ENCODE measurements at regions not wholly inside any gene's neighbourhood (a gene's known extent, or its start where the extent isn't known, plus 50 kb on each side); places are given as distances from the start of the nearest gene placed in this dataset.
"Not testable (repeated sequence)": the region's sequence is repeated elsewhere in the genome, so short reads cannot be mapped to it uniquely, and the experiment has no call there.

GRCh38 chr5:158198636-158199035, 339.7 kb upstream of the CLINT1 start:
- no peak for DNase-seq (ENCODE audit: low spot score in 2 of 2)

GRCh38 chr5:158195416-158196210, 336.7 kb upstream of the CLINT1 start:
- no peak overlapping the region for H3K4me3 ChIP-seq
- DNase-seq (ENCODE audit: low spot score in 2 of 2): no peak
- H3K36me3 ChIP-seq: no peaks in the 10 kb centered on the region
- WGBS: 58% methylated on average over 5 of the region's 5 CpGs
- H3K27ac ChIP-seq: no peak overlapping the region
- no peaks in the 10 kb centered on the region for H3K9me3 ChIP-seq
- no peak for TF ChIP-seq POLR2AphosphoS5 (IDR thresholded peaks at IDR 0.05)
- TF ChIP-seq EP300 (IDR thresholded peaks at IDR 0.05): no peak
- TF ChIP-seq, protein P1, sequence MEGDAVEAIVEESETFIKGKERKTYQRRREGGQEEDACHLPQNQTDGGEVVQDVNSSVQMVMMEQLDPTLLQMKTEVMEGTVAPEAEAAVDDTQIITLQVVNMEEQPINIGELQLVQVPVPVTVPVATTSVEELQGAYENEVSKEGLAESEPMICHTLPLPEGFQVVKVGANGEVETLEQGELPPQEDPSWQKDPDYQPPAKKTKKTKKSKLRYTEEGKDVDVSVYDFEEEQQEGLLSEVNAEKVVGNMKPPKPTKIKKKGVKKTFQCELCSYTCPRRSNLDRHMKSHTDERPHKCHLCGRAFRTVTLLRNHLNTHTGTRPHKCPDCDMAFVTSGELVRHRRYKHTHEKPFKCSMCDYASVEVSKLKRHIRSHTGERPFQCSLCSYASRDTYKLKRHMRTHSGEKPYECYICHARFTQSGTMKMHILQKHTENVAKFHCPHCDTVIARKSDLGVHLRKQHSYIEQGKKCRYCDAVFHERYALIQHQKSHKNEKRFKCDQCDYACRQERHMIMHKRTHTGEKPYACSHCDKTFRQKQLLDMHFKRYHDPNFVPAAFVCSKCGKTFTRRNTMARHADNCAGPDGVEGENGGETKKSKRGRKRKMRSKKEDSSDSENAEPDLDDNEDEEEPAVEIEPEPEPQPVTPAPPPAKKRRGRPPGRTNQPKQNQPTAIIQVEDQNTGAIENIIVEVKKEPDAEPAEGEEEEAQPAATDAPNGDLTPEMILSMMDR (IDR thresholded peaks at IDR 0.05): no peak
- TF ChIP-seq POLR2A (IDR thresholded peaks at IDR 0.05): no peak
- no peaks in the 10 kb centered on the region for H3K4me1 ChIP-seq
- no peaks in the 10 kb centered on the region for H3K27me3 ChIP-seq

More at GRCh38 chr5:158198636-158199035, 339.7 kb upstream of the CLINT1 start:
- no peak overlapping the region for H3K4me3 ChIP-seq
- H3K27ac ChIP-seq: no peak overlapping the region
- 66% methylated on average over 6 of the region's 6 CpGs for WGBS
- H3K9me3 ChIP-seq: no peaks in the 10 kb centered on the region
- H3K27me3 ChIP-seq: no peaks in the 10 kb centered on the region
- H3K4me1 ChIP-seq: no peaks in the 10 kb centered on the region
- no peak for TF ChIP-seq EP300 (IDR thresholded peaks at IDR 0.05)
- TF ChIP-seq, protein P1 (IDR thresholded peaks at IDR 0.05): no peak
- no peak for TF ChIP-seq POLR2A (IDR thresholded peaks at IDR 0.05)
- TF ChIP-seq POLR2AphosphoS5 (IDR thresholded peaks at IDR 0.05): no peak
- H3K36me3 ChIP-seq: no peaks in the 10 kb centered on the region

- H3K27me3 ChIP-seq: no peaks in the 10 kb centered on the region
- no peaks in the 10 kb centered on the region for H3K9me3 ChIP-seq
- DNase-seq (ENCODE audit: low spot score in 2 of 2): no peak
- H3K4me3 ChIP-seq: no peak overlapping the region
- TF ChIP-seq POLR2AphosphoS5 (IDR thresholded peaks at IDR 0.05) (no peak), POLR2A (IDR thresholded peaks at IDR 0.05) (no peak)
- H3K4me1 ChIP-seq: no peaks in the 10 kb centered on the region
- H3K36me3 ChIP-seq: no peaks in the 10 kb centered on the region
- no peak overlapping the region for H3K27ac ChIP-seq
- WGBS: 41% methylated on average over 10 of the region's 10 CpGs
Measured at GRCh38 chr5:158194561-158194976, 335.6 kb upstream of the CLINT1 start.

DNA sequence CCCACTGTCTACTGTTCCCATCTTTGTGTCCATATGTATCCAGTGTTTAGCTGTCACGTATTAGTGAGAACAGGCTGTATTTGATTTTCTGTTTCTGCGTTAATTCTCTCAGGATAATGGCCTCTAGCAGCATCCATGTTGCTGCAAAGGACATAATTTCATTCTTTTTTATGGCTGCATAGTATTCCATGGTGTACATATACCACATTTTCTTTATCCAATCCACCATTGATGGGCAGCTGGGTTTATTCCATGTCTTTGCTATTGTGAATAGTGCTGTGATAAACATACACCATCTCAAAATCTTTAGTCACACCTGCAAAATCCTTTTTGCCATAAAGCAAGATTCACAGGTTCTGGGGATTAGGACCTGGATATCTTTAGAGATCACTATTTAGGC, 334.4 kb upstream of the CLINT1 start:
- not testable (repeated sequence) for H3K4me1 ChIP-seq; DNase-seq (ENCODE audit: low spot score in 2 of 2); H3K27ac ChIP-seq; H3K9me3 ChIP-seq; H3K27me3 ChIP-seq; H3K36me3 ChIP-seq; H3K4me3 ChIP-seq
- 100% methylated on average over 2 of the region's 2 CpGs for WGBS

DNA sequence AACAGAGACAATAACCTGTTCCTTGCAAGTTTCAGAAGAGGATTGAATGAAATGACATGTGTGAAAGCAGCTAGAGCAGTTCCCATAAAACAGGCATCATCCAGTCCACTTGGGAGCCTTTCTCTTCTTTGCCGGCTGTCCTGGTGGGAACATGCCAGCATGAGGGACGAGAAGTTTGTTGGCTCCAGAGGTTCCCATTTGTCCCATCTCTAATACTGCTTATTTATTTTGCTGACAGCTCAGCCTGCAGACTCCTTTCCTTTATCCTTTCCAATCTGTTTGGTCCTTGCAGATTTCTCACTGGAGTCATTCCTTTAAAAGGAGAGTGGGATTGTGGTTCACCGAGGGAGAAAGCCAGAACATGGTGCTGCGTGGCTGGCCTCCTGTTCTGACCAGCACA, 321.5 kb upstream of the CLINT1 start:
- DNase-seq (ENCODE audit: low spot score in 2 of 2): no peak
- H3K4me1 ChIP-seq: peaks cover 8% of the 10 kb centered on the region
- no peaks in the 10 kb centered on the region for H3K27me3 ChIP-seq
- no peak overlapping the region for H3K27ac ChIP-seq
- TF ChIP-seq POLR2AphosphoS5 (IDR thresholded peaks at IDR 0.05) (no peak), EP300 (IDR thresholded peaks at IDR 0.05) (no peak), POLR2A (IDR thresholded peaks at IDR 0.05) (no peak)
- TF ChIP-seq, protein P1 (IDR thresholded peaks at IDR 0.05): no peak
- H3K4me3 ChIP-seq: no peak overlapping the region
- H3K36me3 ChIP-seq: no peaks in the 10 kb centered on the region
- WGBS: 84% methylated on average over 4 of the region's 4 CpGs
- H3K9me3 ChIP-seq: no peaks in the 10 kb centered on the region

- H3K27ac ChIP-seq: no peak overlapping the region
- DNase-seq (ENCODE audit: low spot score in 2 of 2): no peak
- no peaks in the 10 kb centered on the region for H3K36me3 ChIP-seq
- H3K4me3 ChIP-seq: no peak overlapping the region
- H3K27me3 ChIP-seq: no peaks in the 10 kb centered on the region
- WGBS: 91% methylated on average over 7 of the region's 7 CpGs
- TF ChIP-seq POLR2AphosphoS5 (IDR thresholded peaks at IDR 0.05) (no peak), EP300 (IDR thresholded peaks at IDR 0.05) (no peak), POLR2A (IDR thresholded peaks at IDR 0.05) (no peak)
- TF ChIP-seq, protein P1 (IDR thresholded peaks at IDR 0.05): no peak
- peaks cover 12% of the 10 kb centered on the region for H3K4me1 ChIP-seq
- no peaks in the 10 kb centered on the region for H3K9me3 ChIP-seq
Measured at GRCh38 chr5:158179271-158179670, 320.3 kb upstream of the CLINT1 start.
